B cell (primary cell): ENCODE measurements at regions not wholly inside any gene's neighbourhood (a gene's known extent, or its start where the extent isn't known, plus 50 kb on each side); places are given as distances from the start of the nearest gene placed in this dataset.

Source experiments
- ATAC-seq: fragments of 200-7000 bp; cut with Tn5 transposase; one replicate; pipeline ENCODE4 v1.10.0; 2021; ENCODE audit warnings: low read depth, mild to moderate bottlenecking, moderate number of reproducible peaks, moderate library complexity
- CTCF ChIA-PET: fragments of 350-600 bp; sonication (Branson Sonifier 250); formaldehyde crosslinking; loops from one replicate; lab custom pipeline; 2021; ENCODE audit warnings: antibody characterized with exemption, inconsistent platforms; lab: Charles Lee
- POLR2A ChIA-PET: fragments of 350-600 bp; sonication (Branson Sonifier 250); formaldehyde crosslinking; loops from one replicate; lab custom pipeline; 2021; ENCODE audit warnings: antibody characterized with exemption; lab: Charles Lee
- DNase-seq: peaks from one replicate; pipeline ENCODE4 v3.0.0; 2013
- H2AFZ ChIP-seq: 2 replicates; pipeline ENCODE4 v1.6.1; 2012; ENCODE audit warnings: mild to moderate bottlenecking, low read depth, low read length; ENCODE audit not compliant: insufficient read depth, poor library complexity, severe bottlenecking
- H3K27ac ChIP-seq, 2 donors: 1 replicate in 1 of 2; 2 replicates in 1 of 2; pipeline ENCODE4 v1.5.1; 2012 to 2013; ENCODE audit warnings: low read length in 2 of 2, mild to moderate bottlenecking in 2 of 2, moderate library complexity in 1 of 2
- H3K27me3 ChIP-seq, 4 experiments: fragments of 200-600 bp in 1 of 4; sonication (generic) in 1 of 4; replicated peaks in 1 of 4; 1 replicate in 2 of 4; 2 replicates in 2 of 4; pipeline versions ENCODE4 v1.6.1 to v1.7.0; 2013 to 2016; ENCODE audit warnings: low read length in 3 of 4, mild to moderate bottlenecking in 2 of 4, mixed read lengths in 1 of 4, moderate library complexity in 1 of 4; ENCODE audit not compliant: insufficient read depth in 4 of 4, control insufficient read depth in 3 of 4; ENCODE audit errors: control extremely low read depth in 1 of 4
- H3K36me3 ChIP-seq, 2 experiments: replicated peaks in 1 of 2; 1 replicate in 1 of 2; 2 replicates in 1 of 2; pipeline versions ENCODE4 v1.6.1 to v1.7.1; 2013; ENCODE audit warnings: low read length in 1 of 2; ENCODE audit not compliant: insufficient read depth in 2 of 2, control insufficient read depth in 1 of 2; ENCODE audit errors: control extremely low read depth in 1 of 2, extremely low read depth in 1 of 2
- H3K4me1 ChIP-seq, 2 donors: fragments of 200-600 bp in 1 of 2; sonication (generic) in 1 of 2; 1 replicate in 1 of 2; 2 replicates in 1 of 2; pipeline versions ENCODE4 v1.5.1 to v1.6.1; 2013 to 2017; ENCODE audit warnings: low read length in 2 of 2; ENCODE audit not compliant: control insufficient read depth in 2 of 2, insufficient read depth in 2 of 2
- H3K4me2 ChIP-seq: replicated peaks from 2 replicates; pipeline ENCODE3; 2012; ENCODE audit warnings: mild to moderate bottlenecking, low read depth, low read length; ENCODE audit not compliant: poor library complexity, severe bottlenecking
- H3K4me3 ChIP-seq, 5 experiments: fragments of 200-600 bp in 1 of 5; sonication (generic) in 1 of 5; 1 replicate in 3 of 5; 2 replicates in 2 of 5; pipeline versions ENCODE4 v1.5.1 to v1.7.0; 2011 to 2016; ENCODE audit warnings: low read length in 4 of 5, mild to moderate bottlenecking in 4 of 5, low read depth in 2 of 5, control low read depth in 1 of 5, moderate library complexity in 1 of 5; ENCODE audit not compliant: insufficient read depth in 1 of 5; ENCODE audit errors: control extremely low read depth in 1 of 5, extremely low read depth in 1 of 5
- H3K79me2 ChIP-seq: fragments of 200-600 bp; sonication (generic); one replicate; pipeline ENCODE4 v1.6.0; 2016; ENCODE audit warnings: low read length; ENCODE audit not compliant: control insufficient read depth, insufficient read depth
- H3K9ac ChIP-seq: fragments of 200-600 bp; sonication (generic); 2 replicates; pipeline ENCODE4 v1.6.1; 2017; ENCODE audit warnings: mild to moderate bottlenecking, low read length, moderate library complexity
- H3K9me3 ChIP-seq, 3 donors: one replicate each; pipeline versions ENCODE4 v1.6.1 to v1.7.1; 2013; ENCODE audit warnings: low read length in 2 of 3; ENCODE audit not compliant: control insufficient read depth in 2 of 3, insufficient read depth in 1 of 3; ENCODE audit errors: control extremely low read depth in 1 of 3
- H4K20me1 ChIP-seq: 2 replicates; pipeline ENCODE4 v1.6.0; 2012; ENCODE audit warnings: mild to moderate bottlenecking, low read length; ENCODE audit not compliant: insufficient read depth, control insufficient read depth, poor library complexity, severe bottlenecking
- H3K27ac Mint-ChIP-seq: one replicate; pipeline ENCODE4 v1.8.0; 2021; ENCODE audit warnings: mixed read lengths
- H3K27me3 Mint-ChIP-seq: one replicate; pipeline ENCODE4 v1.8.0; 2021; ENCODE audit warnings: mixed read lengths
- H3K4me1 Mint-ChIP-seq: one replicate; pipeline ENCODE4 v1.8.0; 2021; ENCODE audit warnings: mixed read lengths
- H3K4me3 Mint-ChIP-seq: one replicate; pipeline ENCODE4 v1.8.0; 2021; ENCODE audit warnings: mixed read lengths
- H3K9me3 Mint-ChIP-seq: one replicate; pipeline ENCODE4 v1.8.0; 2022; ENCODE audit warnings: mixed read lengths; ENCODE audit not compliant: insufficient read depth
- EZH2 ChIP-seq: IDR thresholded peaks from 2 replicates; pipeline ENCODE4 v1.6.1; 2012; ENCODE audit warnings: borderline replicate concordance, low read depth, mild to moderate bottlenecking, moderate library complexity, low read length; ENCODE audit not compliant: insufficient read depth, poor library complexity, severe bottlenecking
- WGBS: methylation state at CpG from one replicate; pipeline ENCODE4 v1.1.5; 2013; ENCODE audit warnings: missing lambda C conversion rate; ENCODE audit not compliant: insufficient coverage; 5-methylcytosine and 5-hydroxymethylcytosine counted together
- intact Hi-C: fragments of 100-400 bp; cut with micrococcal nuclease; formaldehyde crosslinking; loops from one replicate; pipeline ENCODE4 v1.10.0; 2022
- TF ChIP-seq, protein P1 (sequence below): fragments of 200-600 bp; IDR thresholded peaks from one replicate; pipeline ENCODE4 v1.8.0; 2022; ENCODE audit warnings: antibody characterized with exemption, mild to moderate bottlenecking

DNA sequence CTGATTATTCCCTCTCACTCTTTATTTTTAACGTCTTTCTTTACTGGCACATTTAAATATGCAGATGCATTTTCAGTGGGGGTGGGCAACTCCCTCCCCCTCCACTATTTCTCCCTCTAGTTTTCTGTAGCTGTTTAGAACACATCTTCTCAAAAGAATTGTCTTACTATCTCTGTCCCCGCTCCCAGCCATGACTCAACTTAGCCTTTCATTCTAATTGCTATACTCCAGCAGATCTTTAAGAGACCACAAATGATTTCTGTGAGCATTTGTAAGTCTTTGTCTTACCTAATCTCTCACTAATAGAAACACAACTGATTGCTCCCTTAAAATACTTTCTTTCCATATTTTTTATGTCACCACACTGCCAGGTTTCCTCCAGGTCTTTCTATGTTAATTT, 350.9 kb downstream of the SPRY2 start:
- H3K4me1 ChIP-seq, result no peaks in the 10 kb centered on the region
- no peaks in the 10 kb centered on the region for H3K9me3 Mint-ChIP-seq
- H3K36me3 ChIP-seq, result no peaks in the 10 kb centered on the region
- no peaks in the 10 kb centered on the region for H3K27me3 ChIP-seq
- POLR2A ChIA-PET, result no interaction called here
- H3K9ac ChIP-seq, result no peak overlapping the region
- H3K4me3 ChIP-seq, result no peak overlapping the region
- ATAC-seq (no peak), DNase-seq (no peak)
- no peak overlapping the region for H3K4me3 Mint-ChIP-seq
- TF ChIP-seq, protein P1, sequence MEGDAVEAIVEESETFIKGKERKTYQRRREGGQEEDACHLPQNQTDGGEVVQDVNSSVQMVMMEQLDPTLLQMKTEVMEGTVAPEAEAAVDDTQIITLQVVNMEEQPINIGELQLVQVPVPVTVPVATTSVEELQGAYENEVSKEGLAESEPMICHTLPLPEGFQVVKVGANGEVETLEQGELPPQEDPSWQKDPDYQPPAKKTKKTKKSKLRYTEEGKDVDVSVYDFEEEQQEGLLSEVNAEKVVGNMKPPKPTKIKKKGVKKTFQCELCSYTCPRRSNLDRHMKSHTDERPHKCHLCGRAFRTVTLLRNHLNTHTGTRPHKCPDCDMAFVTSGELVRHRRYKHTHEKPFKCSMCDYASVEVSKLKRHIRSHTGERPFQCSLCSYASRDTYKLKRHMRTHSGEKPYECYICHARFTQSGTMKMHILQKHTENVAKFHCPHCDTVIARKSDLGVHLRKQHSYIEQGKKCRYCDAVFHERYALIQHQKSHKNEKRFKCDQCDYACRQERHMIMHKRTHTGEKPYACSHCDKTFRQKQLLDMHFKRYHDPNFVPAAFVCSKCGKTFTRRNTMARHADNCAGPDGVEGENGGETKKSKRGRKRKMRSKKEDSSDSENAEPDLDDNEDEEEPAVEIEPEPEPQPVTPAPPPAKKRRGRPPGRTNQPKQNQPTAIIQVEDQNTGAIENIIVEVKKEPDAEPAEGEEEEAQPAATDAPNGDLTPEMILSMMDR, result no peak
- TF ChIP-seq EZH2, result no peak
- peaks cover 3% of the 10 kb centered on the region for H3K27me3 Mint-ChIP-seq
- no peaks in the 10 kb centered on the region for H3K4me1 Mint-ChIP-seq
- H2AFZ ChIP-seq, result no peak overlapping the region
- WGBS, result 86% methylated on average over 1 of the region's 2 CpGs
- no peaks in the 10 kb centered on the region for H3K9me3 ChIP-seq
- no peaks in the 10 kb centered on the region for H3K79me2 ChIP-seq
- no peak overlapping the region for H3K4me2 ChIP-seq
- no peaks in the 10 kb centered on the region for H4K20me1 ChIP-seq
- intact Hi-C loops, result no loop called here
- no peak overlapping the region for H3K27ac Mint-ChIP-seq
- no peak overlapping the region for H3K27ac ChIP-seq
- CTCF ChIA-PET, result interaction anchor here (0.6 kb wide), 1 partner anchor 314 kb away, joined by 3 read pairs; no protein-coding TSS in a partner anchor

DNA sequence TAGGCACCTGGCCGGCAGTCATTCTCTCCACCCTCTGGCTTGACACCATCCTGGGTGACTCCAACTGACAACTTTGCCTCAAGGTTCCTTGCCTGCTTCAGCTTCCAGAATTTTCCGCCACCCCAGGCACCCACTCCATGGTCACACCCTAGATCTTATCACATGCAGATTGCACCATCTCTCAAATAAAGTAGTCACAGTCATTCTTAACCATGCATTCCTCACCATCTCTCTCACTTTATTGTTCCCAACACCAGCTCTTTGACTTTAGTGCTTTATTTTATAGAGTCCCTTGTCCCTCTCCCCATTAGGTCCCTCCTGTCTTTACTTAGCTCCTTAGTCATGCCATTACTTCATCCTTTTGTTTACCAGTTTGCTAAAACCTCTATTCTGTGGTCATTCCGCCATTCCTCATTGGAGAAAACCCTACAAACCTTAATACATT, 351.7 kb downstream of the SPRY2 start:
- H3K9ac ChIP-seq, result no peak overlapping the region
- Mint-ChIP-seq H3K9me3 (no peaks in the 10 kb centered on the region), H3K4me1 (no peaks in the 10 kb centered on the region), H3K27me3 (peaks cover 3% of the 10 kb centered on the region), H3K27ac (no peak overlapping the region), H3K4me3 (no peak overlapping the region)
- H3K27me3 ChIP-seq, result no peaks in the 10 kb centered on the region
- DNase-seq (no peak), ATAC-seq (no peak)
- no peaks in the 10 kb centered on the region for H4K20me1 ChIP-seq
- 96% methylated on average over 3 of the region's 3 CpGs for WGBS
- intact Hi-C loops, result no loop called here
- H3K79me2 ChIP-seq, result no peaks in the 10 kb centered on the region
- no peaks in the 10 kb centered on the region for H3K4me1 ChIP-seq
- H3K4me3 ChIP-seq, result no peak overlapping the region
- H3K9me3 ChIP-seq, result no peaks in the 10 kb centered on the region
- POLR2A ChIA-PET, result no interaction called here
- TF ChIP-seq, protein P1, result no peak
- no peak for TF ChIP-seq EZH2
- H3K27ac ChIP-seq, result no peak overlapping the region
- no peak overlapping the region for H2AFZ ChIP-seq
- no peak overlapping the region for H3K4me2 ChIP-seq
- CTCF ChIA-PET, result interaction anchor here (1.3 kb wide), 1 partner anchor 13 kb away, joined by 3 read pairs; no protein-coding TSS in a partner anchor
- H3K36me3 ChIP-seq, result no peaks in the 10 kb centered on the region
